HL-60 (cell line): ENCODE measurements at regions not wholly inside any gene's neighbourhood (a gene's known extent, or its start where the extent isn't known, plus 50 kb on each side); places are given as distances from the start of the nearest gene placed in this dataset.

ENCODE experiments used
- GABPA ChIP-seq: IDR thresholded peaks from 2 replicates; pipeline ENCODE4 v1.6.1; 2012; ENCODE audit warnings: low read depth
- POLR2AphosphoS5 ChIP-seq: IDR thresholded peaks from 2 replicates; pipeline ENCODE4 v1.6.1; 2012; ENCODE audit warnings: low read depth
- TF ChIP-seq, protein P1 (sequence below): IDR thresholded peaks from one replicate; pipeline ENCODE4 v1.5.1; 2011; ENCODE audit warnings: low read length, control low read depth, inconsistent platforms; ENCODE audit not compliant: insufficient read depth
- TF ChIP-seq, protein P2 (sequence below): IDR thresholded peaks from 2 replicates; pipeline ENCODE4 v1.6.1; 2012; ENCODE audit warnings: low read depth; ENCODE audit not compliant: insufficient replicate concordance

DNA sequence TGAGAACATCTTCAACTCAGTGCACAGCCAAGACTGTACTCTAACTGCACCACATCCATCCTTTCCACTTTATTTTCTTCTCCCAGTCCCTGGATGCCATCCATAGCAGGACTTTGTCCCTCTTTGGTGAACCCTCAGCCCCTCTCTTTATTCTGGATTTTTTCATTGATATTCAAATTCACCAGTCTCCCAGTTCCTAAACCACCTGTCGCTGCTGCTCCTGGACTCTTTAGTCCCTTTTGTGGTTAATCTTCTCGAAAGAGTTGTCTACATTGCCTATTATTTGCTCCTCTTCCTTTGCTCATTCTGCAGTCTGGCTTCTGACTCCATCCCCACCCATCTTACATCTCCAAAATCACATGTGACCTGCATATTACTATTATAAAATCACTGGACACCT is 59.4 kb upstream of the ZSWIM6 start:
- TF ChIP-seq, protein P1, sequence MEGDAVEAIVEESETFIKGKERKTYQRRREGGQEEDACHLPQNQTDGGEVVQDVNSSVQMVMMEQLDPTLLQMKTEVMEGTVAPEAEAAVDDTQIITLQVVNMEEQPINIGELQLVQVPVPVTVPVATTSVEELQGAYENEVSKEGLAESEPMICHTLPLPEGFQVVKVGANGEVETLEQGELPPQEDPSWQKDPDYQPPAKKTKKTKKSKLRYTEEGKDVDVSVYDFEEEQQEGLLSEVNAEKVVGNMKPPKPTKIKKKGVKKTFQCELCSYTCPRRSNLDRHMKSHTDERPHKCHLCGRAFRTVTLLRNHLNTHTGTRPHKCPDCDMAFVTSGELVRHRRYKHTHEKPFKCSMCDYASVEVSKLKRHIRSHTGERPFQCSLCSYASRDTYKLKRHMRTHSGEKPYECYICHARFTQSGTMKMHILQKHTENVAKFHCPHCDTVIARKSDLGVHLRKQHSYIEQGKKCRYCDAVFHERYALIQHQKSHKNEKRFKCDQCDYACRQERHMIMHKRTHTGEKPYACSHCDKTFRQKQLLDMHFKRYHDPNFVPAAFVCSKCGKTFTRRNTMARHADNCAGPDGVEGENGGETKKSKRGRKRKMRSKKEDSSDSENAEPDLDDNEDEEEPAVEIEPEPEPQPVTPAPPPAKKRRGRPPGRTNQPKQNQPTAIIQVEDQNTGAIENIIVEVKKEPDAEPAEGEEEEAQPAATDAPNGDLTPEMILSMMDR, result no peak
- TF ChIP-seq POLR2AphosphoS5, result no peak
- TF ChIP-seq, protein P2, sequence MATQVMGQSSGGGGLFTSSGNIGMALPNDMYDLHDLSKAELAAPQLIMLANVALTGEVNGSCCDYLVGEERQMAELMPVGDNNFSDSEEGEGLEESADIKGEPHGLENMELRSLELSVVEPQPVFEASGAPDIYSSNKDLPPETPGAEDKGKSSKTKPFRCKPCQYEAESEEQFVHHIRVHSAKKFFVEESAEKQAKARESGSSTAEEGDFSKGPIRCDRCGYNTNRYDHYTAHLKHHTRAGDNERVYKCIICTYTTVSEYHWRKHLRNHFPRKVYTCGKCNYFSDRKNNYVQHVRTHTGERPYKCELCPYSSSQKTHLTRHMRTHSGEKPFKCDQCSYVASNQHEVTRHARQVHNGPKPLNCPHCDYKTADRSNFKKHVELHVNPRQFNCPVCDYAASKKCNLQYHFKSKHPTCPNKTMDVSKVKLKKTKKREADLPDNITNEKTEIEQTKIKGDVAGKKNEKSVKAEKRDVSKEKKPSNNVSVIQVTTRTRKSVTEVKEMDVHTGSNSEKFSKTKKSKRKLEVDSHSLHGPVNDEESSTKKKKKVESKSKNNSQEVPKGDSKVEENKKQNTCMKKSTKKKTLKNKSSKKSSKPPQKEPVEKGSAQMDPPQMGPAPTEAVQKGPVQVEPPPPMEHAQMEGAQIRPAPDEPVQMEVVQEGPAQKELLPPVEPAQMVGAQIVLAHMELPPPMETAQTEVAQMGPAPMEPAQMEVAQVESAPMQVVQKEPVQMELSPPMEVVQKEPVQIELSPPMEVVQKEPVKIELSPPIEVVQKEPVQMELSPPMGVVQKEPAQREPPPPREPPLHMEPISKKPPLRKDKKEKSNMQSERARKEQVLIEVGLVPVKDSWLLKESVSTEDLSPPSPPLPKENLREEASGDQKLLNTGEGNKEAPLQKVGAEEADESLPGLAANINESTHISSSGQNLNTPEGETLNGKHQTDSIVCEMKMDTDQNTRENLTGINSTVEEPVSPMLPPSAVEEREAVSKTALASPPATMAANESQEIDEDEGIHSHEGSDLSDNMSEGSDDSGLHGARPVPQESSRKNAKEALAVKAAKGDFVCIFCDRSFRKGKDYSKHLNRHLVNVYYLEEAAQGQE, result no peak
- TF ChIP-seq GABPA, result no peak
